ENCODE measurements at regions not wholly inside any gene's neighbourhood (a gene's known extent, or its start where the extent isn't known, plus 50 kb on each side); places are given as distances from the start of the nearest gene placed in this dataset.
"Not testable (repeated sequence)": the region's sequence is repeated elsewhere in the genome, so short reads cannot be mapped to it uniquely, and the experiment has no call there.

GRCh38 chr4:147157860-147158701, 212.4 kb upstream of the TTC29 start:
- peak; percentile 69 for DNase-seq
- H3K27ac ChIP-seq: peak overlapping the region; percentile 47
- no peaks in the 10 kb centered on the region for H3K9me3 ChIP-seq (ENCODE audit: severe bottlenecking)
- H3K4me3 ChIP-seq (ENCODE audit: low read depth, low read length): peak overlapping the region; percentile 60
- H3K36me3 ChIP-seq: no peaks in the 10 kb centered on the region
- no peaks in the 10 kb centered on the region for H3K27me3 ChIP-seq (ENCODE audit: insufficient read depth, low read depth, severe bottlenecking)
- TF ChIP-seq, protein P1, sequence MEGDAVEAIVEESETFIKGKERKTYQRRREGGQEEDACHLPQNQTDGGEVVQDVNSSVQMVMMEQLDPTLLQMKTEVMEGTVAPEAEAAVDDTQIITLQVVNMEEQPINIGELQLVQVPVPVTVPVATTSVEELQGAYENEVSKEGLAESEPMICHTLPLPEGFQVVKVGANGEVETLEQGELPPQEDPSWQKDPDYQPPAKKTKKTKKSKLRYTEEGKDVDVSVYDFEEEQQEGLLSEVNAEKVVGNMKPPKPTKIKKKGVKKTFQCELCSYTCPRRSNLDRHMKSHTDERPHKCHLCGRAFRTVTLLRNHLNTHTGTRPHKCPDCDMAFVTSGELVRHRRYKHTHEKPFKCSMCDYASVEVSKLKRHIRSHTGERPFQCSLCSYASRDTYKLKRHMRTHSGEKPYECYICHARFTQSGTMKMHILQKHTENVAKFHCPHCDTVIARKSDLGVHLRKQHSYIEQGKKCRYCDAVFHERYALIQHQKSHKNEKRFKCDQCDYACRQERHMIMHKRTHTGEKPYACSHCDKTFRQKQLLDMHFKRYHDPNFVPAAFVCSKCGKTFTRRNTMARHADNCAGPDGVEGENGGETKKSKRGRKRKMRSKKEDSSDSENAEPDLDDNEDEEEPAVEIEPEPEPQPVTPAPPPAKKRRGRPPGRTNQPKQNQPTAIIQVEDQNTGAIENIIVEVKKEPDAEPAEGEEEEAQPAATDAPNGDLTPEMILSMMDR (IDR thresholded peaks at IDR 0.05; ENCODE audit: low read depth, low read length): no peak

- peak; percentile 45 for DNase-seq
- H3K4me3 ChIP-seq (ENCODE audit: low read depth, low read length): no peak overlapping the region
- no peak overlapping the region for H3K27ac ChIP-seq
- no peaks in the 10 kb centered on the region for H3K36me3 ChIP-seq
- H3K9me3 ChIP-seq (ENCODE audit: severe bottlenecking): no peaks in the 10 kb centered on the region
- TF ChIP-seq, protein P1 (IDR thresholded peaks at IDR 0.05; ENCODE audit: low read depth, low read length): peak; percentile 85
- H3K27me3 ChIP-seq (ENCODE audit: insufficient read depth, low read depth, severe bottlenecking): no peaks in the 10 kb centered on the region
Measured at GRCh38 chr4:147160908-147161513, 215.3 kb upstream of the TTC29 start.

DNA sequence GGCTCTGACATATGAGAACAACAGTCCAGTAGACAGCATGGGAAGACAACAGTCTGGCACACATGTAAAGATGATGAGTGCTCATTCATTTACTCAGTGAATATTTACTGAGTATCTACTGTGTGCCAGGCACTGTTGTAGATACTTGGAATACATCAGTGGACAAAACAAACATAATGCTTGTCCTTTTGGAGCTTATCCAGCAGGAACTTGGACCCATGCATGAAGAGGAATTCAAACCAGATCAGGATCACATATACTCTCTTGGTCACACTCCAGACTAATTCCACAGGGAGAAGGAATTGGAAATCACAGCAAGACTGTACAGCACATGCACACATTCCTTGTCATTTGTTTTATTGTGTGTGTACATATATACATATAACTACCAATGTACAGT, 217.6 kb upstream of the TTC29 start:
- Histone ChIP-seq H3K4me3 (ENCODE audit: low read depth, low read length) (no peak overlapping the region), H3K9me3 (ENCODE audit: severe bottlenecking) (no peaks in the 10 kb centered on the region), H3K36me3 (no peaks in the 10 kb centered on the region), H3K27ac (no peak overlapping the region), H3K27me3 (ENCODE audit: insufficient read depth, low read depth, severe bottlenecking) (no peaks in the 10 kb centered on the region)
- DNase-seq: no peak
- TF ChIP-seq, protein P1 (IDR thresholded peaks at IDR 0.05; ENCODE audit: low read depth, low read length): no peak

GRCh38 chr4:147168200-147168599, 222.5 kb upstream of the TTC29 start:
- not testable (repeated sequence) for H3K9me3 ChIP-seq (ENCODE audit: severe bottlenecking); DNase-seq

DNA sequence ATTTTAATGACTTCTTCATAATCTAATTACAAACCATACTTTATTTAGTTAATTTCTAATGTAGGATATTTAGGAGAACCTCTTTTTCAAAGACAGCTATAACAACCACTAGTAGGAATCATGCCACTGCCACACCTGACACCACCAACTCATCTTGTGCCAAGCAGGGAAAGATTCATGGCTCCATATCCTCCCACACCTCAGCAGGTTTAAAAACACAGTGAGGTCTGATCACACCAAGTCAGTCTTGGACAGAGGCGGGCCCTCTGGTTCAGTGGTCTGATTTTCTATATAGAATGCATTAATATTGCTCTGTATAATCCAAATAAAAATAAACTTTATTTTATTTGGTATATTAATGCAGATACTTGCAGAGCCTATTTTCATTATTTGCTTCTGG, 227.7 kb upstream of the TTC29 start:
- no peak overlapping the region for H3K27ac ChIP-seq
- DNase-seq: no peak
- TF ChIP-seq, protein P1 (IDR thresholded peaks at IDR 0.05; ENCODE audit: low read depth, low read length): no peak

More at GRCh38 chr4:147168200-147168599, 222.5 kb upstream of the TTC29 start:
- H3K27ac ChIP-seq; H3K4me3 ChIP-seq (ENCODE audit: low read depth, low read length); H3K36me3 ChIP-seq; H3K27me3 ChIP-seq (ENCODE audit: insufficient read depth, low read depth, severe bottlenecking): not testable (repeated sequence)

DNA sequence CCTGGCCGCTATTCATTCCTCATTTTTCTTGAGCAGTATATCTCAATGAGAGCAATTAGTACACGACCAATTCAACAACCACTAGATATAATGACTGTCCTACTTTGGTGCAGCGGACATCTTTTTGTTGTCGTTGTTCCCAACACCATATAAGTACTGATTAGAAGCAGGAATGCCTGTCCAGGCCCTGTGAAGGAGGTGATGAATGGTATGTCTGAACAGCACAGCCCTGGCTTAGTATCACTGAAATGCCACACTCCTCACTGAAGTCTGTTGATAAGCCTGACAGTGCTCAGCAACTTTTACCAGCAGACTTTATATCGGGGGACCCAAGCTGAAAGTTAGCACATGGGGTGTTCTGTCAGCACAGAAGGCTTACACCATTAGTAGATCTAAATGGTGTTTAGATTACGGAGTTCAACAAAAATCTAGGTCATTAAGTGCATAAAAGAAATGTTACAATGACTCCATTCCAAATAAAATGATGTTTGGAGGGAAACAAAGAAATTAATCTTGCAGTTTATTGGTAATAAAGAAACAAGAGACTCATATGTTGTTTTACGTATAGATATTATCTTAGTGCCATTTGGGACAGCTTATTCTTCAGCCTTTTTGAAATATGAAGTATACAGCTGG, 228.3 kb upstream of the TTC29 start:
- H3K4me3 ChIP-seq (ENCODE audit: low read depth, low read length): no peak overlapping the region
- no peak for DNase-seq
- no peak overlapping the region for H3K27ac ChIP-seq
- TF ChIP-seq, protein P1 (IDR thresholded peaks at IDR 0.05; ENCODE audit: low read depth, low read length): no peak
- no peaks in the 10 kb centered on the region for H3K9me3 ChIP-seq (ENCODE audit: severe bottlenecking)
- no peaks in the 10 kb centered on the region for H3K36me3 ChIP-seq
- H3K27me3 ChIP-seq (ENCODE audit: insufficient read depth, low read depth, severe bottlenecking): no peaks in the 10 kb centered on the region

More for the DNA sequence above, 227.7 kb upstream of the TTC29 start:
- Histone ChIP-seq H3K27me3 (ENCODE audit: insufficient read depth, low read depth, severe bottlenecking) (no peaks in the 10 kb centered on the region), H3K9me3 (ENCODE audit: severe bottlenecking) (no peaks in the 10 kb centered on the region), H3K4me3 (ENCODE audit: low read depth, low read length) (no peak overlapping the region), H3K36me3 (no peaks in the 10 kb centered on the region)
